Parathyroid adenoma (tissue), 2 donors: ENCODE measurements at regions not wholly inside any gene's neighbourhood (a gene's known extent, or its start where the extent isn't known, plus 50 kb on each side); places are given as distances from the start of the nearest gene placed in this dataset.

ENCODE experiments used
- H2AFZ ChIP-seq: fragments of 300-600 bp; sonication (generic); one replicate; pipeline ENCODE4 v1.7.0; 2017; ENCODE audit warnings: antibody characterized with exemption, mild to moderate bottlenecking
- H3K27ac ChIP-seq: fragments of 300-600 bp; sonication (generic); one replicate; pipeline ENCODE4 v1.7.0; 2017
- H3K27me3 ChIP-seq: fragments of 300-600 bp; sonication (generic); one replicate; pipeline ENCODE4 v1.7.0; 2017; ENCODE audit warnings: low read length; ENCODE audit not compliant: control insufficient read depth, insufficient read depth
- H3K36me3 ChIP-seq: fragments of 300-600 bp; sonication (generic); one replicate; pipeline ENCODE4 v1.7.0; 2017; ENCODE audit warnings: low read length; ENCODE audit not compliant: control insufficient read depth, insufficient read depth
- H3K4me1 ChIP-seq: fragments of 300-600 bp; sonication (generic); one replicate; pipeline ENCODE4 v1.7.0; 2017; ENCODE audit warnings: control low read depth
- H3K4me2 ChIP-seq: fragments of 300-600 bp; sonication (generic); one replicate; pipeline ENCODE4 v1.7.0; 2017; ENCODE audit warnings: low read length
- H3K4me3 ChIP-seq: fragments of 300-600 bp; sonication (generic); one replicate; pipeline ENCODE4 v1.7.0; 2017; ENCODE audit warnings: low read depth, low read length
- H3K79me2 ChIP-seq: fragments of 300-600 bp; sonication (generic); one replicate; pipeline ENCODE4 v1.7.0; 2017; ENCODE audit warnings: control low read depth
- H3K9ac ChIP-seq: fragments of 300-600 bp; sonication (generic); one replicate; pipeline ENCODE4 v1.7.0; 2017; ENCODE audit warnings: mild to moderate bottlenecking
- H3K9me3 ChIP-seq: fragments of 300-600 bp; sonication (generic); one replicate; pipeline ENCODE4 v1.7.0; 2017; ENCODE audit warnings: low read length; ENCODE audit not compliant: control insufficient read depth
- TF ChIP-seq, protein P1 (sequence below): fragments of 300-600 bp; sonication (generic); IDR thresholded peaks from one replicate; pipeline ENCODE4 v1.7.0; 2017; ENCODE audit warnings: antibody characterized with exemption, mild to moderate bottlenecking
- donor health status: primary hyperparathyroidism.

DNA sequence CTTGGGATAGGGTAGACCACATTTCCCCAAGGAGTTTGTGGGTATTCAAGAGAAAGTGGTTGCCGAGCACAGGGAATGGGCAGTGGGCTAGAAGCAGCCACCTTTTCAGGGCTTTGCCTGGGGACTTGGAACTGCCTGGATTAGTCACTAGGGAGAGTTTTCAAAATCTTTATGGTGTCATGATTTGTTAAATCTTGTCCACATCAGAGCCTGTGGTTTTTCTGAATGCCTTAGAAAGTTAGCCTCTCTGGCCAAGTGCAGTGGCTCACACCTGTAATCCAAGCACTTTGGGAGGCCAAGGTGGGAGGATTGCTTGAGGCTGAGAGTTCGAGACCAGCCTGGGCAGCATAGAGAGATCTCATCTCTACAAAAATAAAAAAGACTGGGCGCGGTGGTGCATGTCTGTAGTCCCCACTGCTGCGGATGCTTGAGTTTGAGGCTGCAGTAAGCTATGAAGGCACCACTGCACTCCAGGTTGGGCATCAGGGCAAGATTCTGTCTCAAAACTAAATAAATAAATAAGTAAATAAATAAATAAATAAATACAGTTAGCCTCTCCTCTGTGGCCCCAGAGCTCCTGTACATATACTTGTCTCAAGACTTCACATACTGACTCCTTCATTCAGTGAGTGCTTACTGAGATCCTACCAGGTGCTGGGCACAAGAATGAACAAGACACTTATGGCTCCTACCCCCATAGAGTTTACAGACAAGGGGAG, 76.3 kb upstream of the HNF1B start:
- Histone ChIP-seq H3K36me3 (no peaks in the 10 kb centered on the region), H3K9ac (no peak overlapping the region), H3K9me3 (no peaks in the 10 kb centered on the region), H3K4me3 (no peak overlapping the region), H2AFZ (no peak overlapping the region), H3K27ac (no peak overlapping the region), H3K27me3 (no peaks in the 10 kb centered on the region), H3K79me2 (no peaks in the 10 kb centered on the region), H3K4me2 (no peak overlapping the region), H3K4me1 (peaks cover 3% of the 10 kb centered on the region)
- TF ChIP-seq, protein P1, sequence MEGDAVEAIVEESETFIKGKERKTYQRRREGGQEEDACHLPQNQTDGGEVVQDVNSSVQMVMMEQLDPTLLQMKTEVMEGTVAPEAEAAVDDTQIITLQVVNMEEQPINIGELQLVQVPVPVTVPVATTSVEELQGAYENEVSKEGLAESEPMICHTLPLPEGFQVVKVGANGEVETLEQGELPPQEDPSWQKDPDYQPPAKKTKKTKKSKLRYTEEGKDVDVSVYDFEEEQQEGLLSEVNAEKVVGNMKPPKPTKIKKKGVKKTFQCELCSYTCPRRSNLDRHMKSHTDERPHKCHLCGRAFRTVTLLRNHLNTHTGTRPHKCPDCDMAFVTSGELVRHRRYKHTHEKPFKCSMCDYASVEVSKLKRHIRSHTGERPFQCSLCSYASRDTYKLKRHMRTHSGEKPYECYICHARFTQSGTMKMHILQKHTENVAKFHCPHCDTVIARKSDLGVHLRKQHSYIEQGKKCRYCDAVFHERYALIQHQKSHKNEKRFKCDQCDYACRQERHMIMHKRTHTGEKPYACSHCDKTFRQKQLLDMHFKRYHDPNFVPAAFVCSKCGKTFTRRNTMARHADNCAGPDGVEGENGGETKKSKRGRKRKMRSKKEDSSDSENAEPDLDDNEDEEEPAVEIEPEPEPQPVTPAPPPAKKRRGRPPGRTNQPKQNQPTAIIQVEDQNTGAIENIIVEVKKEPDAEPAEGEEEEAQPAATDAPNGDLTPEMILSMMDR = no peak

DNA sequence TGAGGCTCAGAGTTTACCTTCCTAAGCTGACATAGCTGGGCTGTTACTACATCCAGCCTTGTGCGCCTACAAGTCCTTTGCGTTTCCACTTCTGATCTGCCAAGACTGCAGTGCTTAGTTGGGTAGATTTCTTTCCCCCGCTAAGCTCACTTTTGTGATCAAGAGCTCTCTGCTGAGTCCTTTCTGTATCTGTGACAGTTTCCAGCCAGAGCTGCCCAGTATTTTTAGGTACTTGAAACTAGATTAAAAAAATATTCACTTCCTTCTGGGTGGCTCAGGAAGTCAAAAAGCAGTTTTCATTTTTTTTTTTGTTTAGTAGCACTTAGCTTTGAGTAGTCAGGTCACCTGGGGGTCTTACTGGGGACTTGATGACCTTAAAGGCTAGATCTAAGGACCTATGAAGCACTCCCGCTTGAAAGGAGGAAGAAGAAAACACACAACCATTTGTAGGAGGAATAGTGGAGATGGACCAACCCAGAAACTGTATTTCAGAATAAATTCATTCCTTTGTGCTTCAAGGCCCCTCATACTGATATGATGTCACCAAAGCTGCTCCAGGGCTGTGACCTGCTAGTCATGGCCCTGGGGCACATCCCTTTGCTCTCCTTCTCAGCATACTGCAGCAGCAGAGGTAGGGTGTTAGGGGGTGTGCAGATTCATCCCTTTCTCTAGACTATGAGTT, 75.6 kb upstream of the HNF1B start:
- Histone ChIP-seq H3K79me2 (no peaks in the 10 kb centered on the region), H3K27ac (no peak overlapping the region), H3K4me3 (no peak overlapping the region), H3K27me3 (no peaks in the 10 kb centered on the region), H3K4me2 (no peak overlapping the region), H3K9me3 (no peaks in the 10 kb centered on the region), H3K9ac (no peak overlapping the region), H3K4me1 (peaks cover 3% of the 10 kb centered on the region), H2AFZ (no peak overlapping the region), H3K36me3 (no peaks in the 10 kb centered on the region)
- TF ChIP-seq, protein P1 = no peak

DNA sequence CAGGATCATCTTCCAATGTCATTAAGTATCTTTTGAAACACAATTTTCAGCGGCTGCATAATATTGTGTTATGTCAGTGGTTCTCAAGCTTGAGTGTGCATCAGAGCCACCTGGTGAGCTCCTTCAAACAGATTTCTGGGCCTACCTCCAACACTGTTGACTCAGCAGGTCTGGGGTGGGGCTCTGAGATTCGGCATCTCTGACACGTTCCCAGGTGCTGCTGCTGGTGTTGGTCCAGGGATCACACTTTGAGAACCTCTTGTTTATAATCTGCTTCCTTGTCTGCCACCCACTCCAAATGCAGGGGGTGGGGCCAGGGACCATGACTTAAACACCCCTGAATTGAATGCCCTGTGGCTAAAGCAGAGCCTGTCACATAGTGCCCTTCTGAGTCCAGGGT, 73.8 kb upstream of the HNF1B start:
- H3K36me3 ChIP-seq = no peaks in the 10 kb centered on the region
- no peak overlapping the region for H3K4me3 ChIP-seq
- H3K4me1 ChIP-seq = peaks cover 3% of the 10 kb centered on the region
- H2AFZ ChIP-seq = no peak overlapping the region
- H3K27ac ChIP-seq = no peak overlapping the region
- no peaks in the 10 kb centered on the region for H3K27me3 ChIP-seq
- H3K9me3 ChIP-seq = no peaks in the 10 kb centered on the region
- no peaks in the 10 kb centered on the region for H3K79me2 ChIP-seq
- TF ChIP-seq, protein P1 = no peak
- H3K4me2 ChIP-seq = no peak overlapping the region
- H3K9ac ChIP-seq = no peak overlapping the region

DNA sequence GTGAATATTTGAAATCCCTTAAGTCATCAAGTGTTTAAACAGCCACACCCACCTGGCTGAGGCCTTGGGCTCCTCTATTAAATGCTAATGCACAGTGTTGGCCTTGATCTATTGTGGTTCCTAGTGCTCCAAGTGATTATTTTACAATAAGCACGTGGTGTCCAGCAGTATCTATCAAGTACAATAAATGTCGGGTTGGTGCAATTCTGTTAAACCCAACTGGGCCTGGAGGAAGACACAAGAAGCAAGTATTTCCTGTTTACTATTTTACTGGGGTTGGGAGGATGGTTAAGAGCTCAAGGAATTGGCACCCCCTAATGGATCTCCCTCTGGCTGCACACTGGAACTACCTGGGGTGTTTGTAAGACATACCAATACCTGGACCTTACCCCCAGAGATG, 72.1 kb upstream of the HNF1B start:
- Histone ChIP-seq H3K4me3 (no peak overlapping the region), H3K4me1 (peaks cover 3% of the 10 kb centered on the region), H3K27ac (no peak overlapping the region), H3K79me2 (no peaks in the 10 kb centered on the region), H3K4me2 (no peak overlapping the region), H3K27me3 (no peaks in the 10 kb centered on the region), H3K9me3 (no peaks in the 10 kb centered on the region), H3K9ac (no peak overlapping the region), H3K36me3 (no peaks in the 10 kb centered on the region), H2AFZ (no peak overlapping the region)
- TF ChIP-seq, protein P1 = no peak

DNA sequence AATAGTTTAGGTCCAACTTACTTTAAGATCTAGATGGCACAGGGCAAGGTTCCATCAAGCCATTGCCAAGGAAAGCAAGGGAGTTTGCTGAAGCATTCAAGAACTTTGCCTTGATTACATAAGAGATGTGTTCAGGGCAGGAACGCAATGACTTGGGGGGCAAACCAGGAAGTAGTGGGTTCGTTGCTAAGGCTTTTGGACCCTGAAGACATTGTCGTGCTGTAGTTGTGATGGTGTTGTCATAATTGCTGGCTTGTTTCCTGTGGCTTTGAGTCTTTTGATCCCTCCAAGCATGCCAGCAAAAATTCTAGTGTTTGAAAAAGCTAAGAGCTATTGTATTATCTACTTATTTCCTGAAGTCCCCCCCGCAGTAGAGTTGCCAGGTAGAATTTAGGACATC, 70.7 kb upstream of the HNF1B start:
- Histone ChIP-seq H3K4me3 (no peak overlapping the region), H2AFZ (no peak overlapping the region), H3K9me3 (no peaks in the 10 kb centered on the region), H3K79me2 (no peaks in the 10 kb centered on the region), H3K27ac (no peak overlapping the region), H3K4me2 (no peak overlapping the region), H3K9ac (no peak overlapping the region), H3K27me3 (no peaks in the 10 kb centered on the region), H3K4me1 (peaks cover 3% of the 10 kb centered on the region), H3K36me3 (no peaks in the 10 kb centered on the region)
- TF ChIP-seq, protein P1 = no peak
